ENCODE measurements at regions not wholly inside any gene's neighbourhood (a gene's known extent, or its start where the extent isn't known, plus 50 kb on each side); places are given as distances from the start of the nearest gene placed in this dataset.

DNA sequence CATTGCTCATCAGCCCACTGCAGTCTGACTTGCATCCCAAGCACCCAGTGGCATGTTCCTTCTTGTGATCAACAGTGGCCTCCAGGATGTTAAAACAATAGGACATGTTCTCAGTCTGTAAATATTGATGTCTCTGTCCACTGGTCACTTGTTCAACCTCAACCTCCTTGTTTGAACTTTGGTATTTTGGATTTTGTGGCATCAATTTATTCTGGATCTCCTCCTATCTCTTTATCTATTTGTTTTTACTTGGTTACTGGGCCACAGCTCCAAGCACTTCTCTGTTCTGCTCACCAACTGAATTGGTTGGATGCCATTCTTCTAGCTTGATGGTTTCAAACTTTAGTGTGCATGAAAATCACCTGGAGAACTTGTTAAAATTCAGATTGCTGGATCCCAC, 1414.8 kb upstream of the CELF4 start:
- Histone ChIP-seq H3K36me3 (no peaks in the 10 kb centered on the region), H3K9me3 (peaks cover 0 to 5% of the 10 kb centered on the region in 2 donors), H3K4me3 (no peak overlapping the region), H3K27me3 (no peaks in the 10 kb centered on the region), H3K27ac (no peak overlapping the region), H3K4me1 (no peaks in the 10 kb centered on the region)
- intact Hi-C loops (cut with DNase I; ENCODE audit: low total_unique reads) = no loop called here
- TF ChIP-seq POLR2AphosphoS5 (IDR thresholded peaks at IDR 0.05) (no peak), POLR2A (IDR thresholded peaks at IDR 0.05) (no peak)
- TF ChIP-seq, protein P1, sequence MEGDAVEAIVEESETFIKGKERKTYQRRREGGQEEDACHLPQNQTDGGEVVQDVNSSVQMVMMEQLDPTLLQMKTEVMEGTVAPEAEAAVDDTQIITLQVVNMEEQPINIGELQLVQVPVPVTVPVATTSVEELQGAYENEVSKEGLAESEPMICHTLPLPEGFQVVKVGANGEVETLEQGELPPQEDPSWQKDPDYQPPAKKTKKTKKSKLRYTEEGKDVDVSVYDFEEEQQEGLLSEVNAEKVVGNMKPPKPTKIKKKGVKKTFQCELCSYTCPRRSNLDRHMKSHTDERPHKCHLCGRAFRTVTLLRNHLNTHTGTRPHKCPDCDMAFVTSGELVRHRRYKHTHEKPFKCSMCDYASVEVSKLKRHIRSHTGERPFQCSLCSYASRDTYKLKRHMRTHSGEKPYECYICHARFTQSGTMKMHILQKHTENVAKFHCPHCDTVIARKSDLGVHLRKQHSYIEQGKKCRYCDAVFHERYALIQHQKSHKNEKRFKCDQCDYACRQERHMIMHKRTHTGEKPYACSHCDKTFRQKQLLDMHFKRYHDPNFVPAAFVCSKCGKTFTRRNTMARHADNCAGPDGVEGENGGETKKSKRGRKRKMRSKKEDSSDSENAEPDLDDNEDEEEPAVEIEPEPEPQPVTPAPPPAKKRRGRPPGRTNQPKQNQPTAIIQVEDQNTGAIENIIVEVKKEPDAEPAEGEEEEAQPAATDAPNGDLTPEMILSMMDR (IDR thresholded peaks at IDR 0.05) = no peak
- no peak for DNase-seq (ENCODE audit: low spot score in 2 of 2)

DNA sequence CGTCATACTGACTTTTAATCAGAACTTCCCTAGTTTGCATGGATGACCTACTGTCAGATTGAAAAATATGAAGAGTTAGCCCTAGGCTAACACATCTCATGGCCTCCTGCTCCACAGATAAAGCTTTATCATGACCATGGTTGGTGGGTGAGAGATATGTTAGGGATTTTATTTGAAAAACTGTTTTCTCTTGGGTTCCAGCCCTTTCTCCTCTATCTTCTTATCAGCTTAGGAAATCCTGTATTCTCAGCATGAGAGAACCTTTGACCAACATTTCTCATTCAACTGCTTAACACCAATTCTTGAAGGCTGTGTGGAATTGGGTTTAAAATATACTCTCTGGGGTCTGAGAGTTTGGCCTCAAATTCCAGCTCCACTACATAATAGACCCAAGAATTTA, 1407.0 kb upstream of the CELF4 start:
- Histone ChIP-seq H3K27ac (no peak overlapping the region), H3K4me3 (no peak overlapping the region), H3K4me1 (no peaks in the 10 kb centered on the region), H3K9me3 (peaks cover 0 to 11% of the 10 kb centered on the region in 2 donors), H3K27me3 (no peaks in the 10 kb centered on the region), H3K36me3 (no peaks in the 10 kb centered on the region)
- intact Hi-C loops (cut with DNase I; ENCODE audit: low total_unique reads) = no loop called here
- no peak for DNase-seq (ENCODE audit: low spot score in 2 of 2)
- TF ChIP-seq, protein P1 (IDR thresholded peaks at IDR 0.05) = no peak
- TF ChIP-seq POLR2AphosphoS5 (IDR thresholded peaks at IDR 0.05) = no peak
- TF ChIP-seq POLR2A (IDR thresholded peaks at IDR 0.05) = no peak

DNA sequence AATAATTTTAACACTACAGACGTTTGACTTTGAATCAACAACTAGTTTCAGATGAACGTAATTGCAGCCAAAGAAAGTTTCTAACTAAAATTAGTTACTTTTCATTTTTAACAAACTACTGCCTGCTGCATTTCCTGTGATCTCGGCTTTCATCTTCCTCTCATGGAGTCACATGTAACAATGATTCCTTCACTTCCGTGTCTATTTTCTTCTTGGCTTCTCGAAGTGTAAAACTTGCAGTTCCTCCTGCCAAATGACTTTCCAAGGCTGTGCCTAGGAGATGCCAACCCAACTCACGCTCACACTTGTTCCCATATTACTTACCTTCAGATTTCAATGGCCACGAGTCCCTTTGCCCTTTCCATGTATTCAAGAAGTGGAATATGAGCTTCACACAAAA, 1406.3 kb upstream of the CELF4 start:
- Histone ChIP-seq H3K4me3 (no peak overlapping the region), H3K4me1 (no peaks in the 10 kb centered on the region), H3K27ac (no peak overlapping the region), H3K36me3 (no peaks in the 10 kb centered on the region), H3K27me3 (no peaks in the 10 kb centered on the region), H3K9me3 (peaks cover 0 to 11% of the 10 kb centered on the region in 2 donors)
- intact Hi-C loops (cut with DNase I; ENCODE audit: low total_unique reads) = no loop called here
- no peak for TF ChIP-seq POLR2AphosphoS5 (IDR thresholded peaks at IDR 0.05)
- TF ChIP-seq POLR2A (IDR thresholded peaks at IDR 0.05) = no peak
- TF ChIP-seq, protein P1 (IDR thresholded peaks at IDR 0.05) = no peak
- DNase-seq (ENCODE audit: low spot score in 2 of 2) = no peak

DNA sequence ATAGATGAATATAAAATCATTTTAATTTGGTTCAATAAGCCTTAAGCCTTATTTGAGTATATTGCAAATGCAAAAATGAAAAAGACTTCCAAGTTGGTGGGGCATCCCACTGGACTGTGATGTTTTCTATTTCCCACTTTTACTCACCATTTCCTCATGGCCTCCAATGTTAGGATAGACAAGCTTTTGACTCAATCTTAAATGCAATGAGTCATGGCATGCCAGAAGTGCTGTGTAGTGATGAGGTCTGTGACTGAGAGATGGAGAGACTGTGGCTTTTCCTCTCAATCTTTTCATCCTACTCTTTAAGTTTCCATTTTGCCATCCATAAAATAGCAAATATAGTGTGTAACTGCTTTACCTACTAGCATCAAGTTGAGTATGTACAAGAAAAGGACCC, 1401.2 kb upstream of the CELF4 start:
- H3K9me3 ChIP-seq = peaks cover 0 to 11% of the 10 kb centered on the region in 2 donors
- H3K4me1 ChIP-seq = no peaks in the 10 kb centered on the region
- intact Hi-C loops (cut with DNase I; ENCODE audit: low total_unique reads) = no loop called here
- H3K27me3 ChIP-seq = no peaks in the 10 kb centered on the region
- H3K36me3 ChIP-seq = no peaks in the 10 kb centered on the region
- TF ChIP-seq, protein P1 (IDR thresholded peaks at IDR 0.05) = no peak
- no peak for TF ChIP-seq POLR2A (IDR thresholded peaks at IDR 0.05)
- TF ChIP-seq POLR2AphosphoS5 (IDR thresholded peaks at IDR 0.05) = no peak
- no peak for DNase-seq (ENCODE audit: low spot score in 2 of 2)
- H3K4me3 ChIP-seq = no peak overlapping the region
- no peak overlapping the region for H3K27ac ChIP-seq

DNA sequence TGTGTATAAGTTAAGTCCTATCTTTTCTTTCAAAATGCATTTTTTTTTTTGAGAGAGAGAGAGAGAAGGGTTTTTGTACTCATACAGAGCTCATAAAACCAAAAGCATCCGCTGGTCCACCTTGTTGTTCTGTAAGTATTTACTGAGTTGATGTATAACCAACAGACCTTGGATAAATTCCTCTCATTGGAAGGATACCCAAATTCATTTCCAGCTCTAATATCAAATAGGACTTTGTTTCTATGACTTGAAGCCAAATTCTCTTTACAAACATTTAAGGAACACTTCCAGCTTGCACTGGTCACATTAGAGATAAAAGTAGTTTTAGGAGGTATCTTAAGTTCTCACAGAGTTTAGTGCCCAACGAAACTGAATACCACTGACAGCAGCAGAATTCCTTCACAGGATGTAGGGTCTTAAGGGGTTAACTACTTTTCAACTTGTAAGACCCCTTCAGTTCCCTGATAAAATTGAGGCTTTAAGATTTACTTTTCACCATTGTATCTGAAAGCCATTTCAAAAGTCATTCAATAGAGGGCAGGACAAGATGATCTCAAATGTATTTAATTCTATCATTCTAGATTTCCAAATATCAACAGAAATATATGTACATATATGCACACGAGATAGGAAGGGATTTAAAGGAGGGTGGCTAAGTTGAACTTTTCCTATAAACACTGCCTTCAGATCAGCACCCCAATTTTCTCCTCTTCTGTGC, 1398.5 kb upstream of the CELF4 start:
- no peak overlapping the region for H3K4me3 ChIP-seq
- H3K9me3 ChIP-seq = peaks cover 0 to 11% of the 10 kb centered on the region in 2 donors
- no peaks in the 10 kb centered on the region for H3K4me1 ChIP-seq
- intact Hi-C loops (cut with DNase I; ENCODE audit: low total_unique reads) = no loop called here
- TF ChIP-seq, protein P1 (IDR thresholded peaks at IDR 0.05) = no peak
- TF ChIP-seq POLR2AphosphoS5 (IDR thresholded peaks at IDR 0.05) = no peak
- no peak for TF ChIP-seq POLR2A (IDR thresholded peaks at IDR 0.05)
- no peaks in the 10 kb centered on the region for H3K27me3 ChIP-seq
- H3K27ac ChIP-seq = no peak overlapping the region
- no peak for DNase-seq (ENCODE audit: low spot score in 2 of 2)
- H3K36me3 ChIP-seq = no peaks in the 10 kb centered on the region
